ENCODE measurements at regions not wholly inside any gene's neighbourhood (a gene's known extent, or its start where the extent isn't known, plus 50 kb on each side); places are given as distances from the start of the nearest gene placed in this dataset.

GRCh38 chr1:90614872-90615271, 102.2 kb downstream of the BARHL2 start:
- H3K4me3 ChIP-seq (replicated peaks in 1 of 2; ENCODE audit: low read depth in 1 of 2, low read length in 2 of 2), result no peak overlapping the region
- no peak for DNase-seq (ENCODE audit: low read depth, low spot score)
- no peaks in the 10 kb centered on the region for H3K9me3 ChIP-seq (ENCODE audit: control insufficient read depth in 1 of 2, insufficient read depth in 1 of 2, low read depth in 1 of 2, low read length in 2 of 2)
- H3K27me3 ChIP-seq (ENCODE audit: insufficient read depth, low read length), result no peaks in the 10 kb centered on the region; the same call in 1 of the 2 replicates
- H4K20me1 ChIP-seq (ENCODE audit: insufficient read depth), result no peaks in the 10 kb centered on the region
- CTCF ChIA-PET, result interaction anchor here (0.8 to 2.5 kb wide), 7 partner anchors 9 to 792 kb away, joined by 3 to 16 read pairs (median 4); no protein-coding TSS in a partner anchor
- H2AFZ ChIP-seq (ENCODE audit: low read depth, low read length, poor library complexity, severe bottlenecking), result no peak overlapping the region
- no peak overlapping the region for H3K4me2 ChIP-seq (ENCODE audit: low read length)
- RAD21 ChIA-PET (ENCODE audit: low non-redundant PET in 1 of 2, low total read pairs in 2 of 2, uncharacterized antibody in 2 of 2, unreplicated experiment in 2 of 2), result interaction anchor here in 1 of 2 experiments (1.2 kb wide), 1 partner anchor 13 kb away, joined by 3 read pairs; no protein-coding TSS in a partner anchor
- no peak for TF ChIP-seq ZBTB33 (IDR thresholded peaks at IDR 0.05; ENCODE audit: extremely low read depth, insufficient replicate concordance, low read length)
- TF ChIP-seq, protein P1, sequence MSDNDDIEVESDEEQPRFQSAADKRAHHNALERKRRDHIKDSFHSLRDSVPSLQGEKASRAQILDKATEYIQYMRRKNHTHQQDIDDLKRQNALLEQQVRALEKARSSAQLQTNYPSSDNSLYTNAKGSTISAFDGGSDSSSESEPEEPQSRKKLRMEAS (IDR thresholded peaks at IDR 0.05), result no peak
- peak; percentile 29 for TF ChIP-seq RAD21 (IDR thresholded peaks at IDR 0.05; ENCODE audit: low read depth)
- TF ChIP-seq, protein P2, sequence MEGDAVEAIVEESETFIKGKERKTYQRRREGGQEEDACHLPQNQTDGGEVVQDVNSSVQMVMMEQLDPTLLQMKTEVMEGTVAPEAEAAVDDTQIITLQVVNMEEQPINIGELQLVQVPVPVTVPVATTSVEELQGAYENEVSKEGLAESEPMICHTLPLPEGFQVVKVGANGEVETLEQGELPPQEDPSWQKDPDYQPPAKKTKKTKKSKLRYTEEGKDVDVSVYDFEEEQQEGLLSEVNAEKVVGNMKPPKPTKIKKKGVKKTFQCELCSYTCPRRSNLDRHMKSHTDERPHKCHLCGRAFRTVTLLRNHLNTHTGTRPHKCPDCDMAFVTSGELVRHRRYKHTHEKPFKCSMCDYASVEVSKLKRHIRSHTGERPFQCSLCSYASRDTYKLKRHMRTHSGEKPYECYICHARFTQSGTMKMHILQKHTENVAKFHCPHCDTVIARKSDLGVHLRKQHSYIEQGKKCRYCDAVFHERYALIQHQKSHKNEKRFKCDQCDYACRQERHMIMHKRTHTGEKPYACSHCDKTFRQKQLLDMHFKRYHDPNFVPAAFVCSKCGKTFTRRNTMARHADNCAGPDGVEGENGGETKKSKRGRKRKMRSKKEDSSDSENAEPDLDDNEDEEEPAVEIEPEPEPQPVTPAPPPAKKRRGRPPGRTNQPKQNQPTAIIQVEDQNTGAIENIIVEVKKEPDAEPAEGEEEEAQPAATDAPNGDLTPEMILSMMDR (IDR thresholded peaks at IDR 0.05 in 2 of 3, conservative IDR thresholded peaks at IDR 0.05 in 1 of 3; ENCODE audit: borderline replicate concordance in 1 of 3, insufficient read depth in 1 of 3, low read depth in 2 of 3, low read length in 2 of 3), result peak in 2 of 3 experiments; percentile 60 to 78; a peak in 4 of 6 replicates
- no peak overlapping the region for H3K9ac ChIP-seq (ENCODE audit: low read length)
- peak; percentile 79 for ATAC-seq
- H3K36me3 ChIP-seq (ENCODE audit: control insufficient read depth in 1 of 2, insufficient read depth in 2 of 2, low read length in 2 of 2), result no peaks in the 10 kb centered on the region
- H3K27ac ChIP-seq (ENCODE audit: low read depth, low read length), result no peak overlapping the region
- intact Hi-C loops (cut with micrococcal nuclease), result loop anchor here (5.0 kb wide), 1 partner anchor 347 kb away; no protein-coding TSS in a partner anchor
- H3K79me2 ChIP-seq (ENCODE audit: insufficient read depth, low read length), result no peaks in the 10 kb centered on the region
- no peaks in the 10 kb centered on the region for H3K4me1 ChIP-seq (ENCODE audit: control insufficient read depth in 1 of 2, insufficient read depth in 2 of 2, low read length in 2 of 2)
- no peaks in the 10 kb centered on the region for H3K9me2 ChIP-seq (ENCODE audit: insufficient read depth)
- POLR2A ChIA-PET, result interaction anchor here (0.6 kb wide), 1 partner anchor 929 kb away, joined by 3 read pairs; no protein-coding TSS in a partner anchor
- no TSS peak for BruUV-seq (replicated peaks)
